OCI-LY7 (cell line): ENCODE measurements at regions not wholly inside any gene's neighbourhood (a gene's known extent, or its start where the extent isn't known, plus 50 kb on each side); places are given as distances from the start of the nearest gene placed in this dataset.

Experiments used
- BruUV-seq: library from RNA; stranded (reverse); fragments of 400-500 nt; replicated peaks from 2 replicates; lab custom pipeline; 2021; lab: Mats Ljungman, UMichigan
- CTCF ChIA-PET: fragments of 300-600 bp; sonication (Branson Sonifier 250); formaldehyde crosslinking; loops from one replicate; lab custom pipeline; 2022; ENCODE audit warnings: antibody characterized with exemption; ENCODE audit not compliant: unreplicated experiment; lab: Charles Lee
- POLR2A ChIA-PET: fragments of 300-600 bp; sonication (Branson Sonifier 250); formaldehyde crosslinking; loops from one replicate; lab custom pipeline; 2022; ENCODE audit warnings: antibody characterized with exemption; lab: Charles Lee
- DNase-seq: peaks from one replicate; pipeline ENCODE4 v3.0.0-alpha.2; 2015; ENCODE audit warnings: low spot score
- H2AFZ ChIP-seq: fragments of 200-600 bp; sonication (generic), shearing (Covaris generic); 2 replicates; pipeline ENCODE4 v1.6.1; 2014; ENCODE audit warnings: mild to moderate bottlenecking, antibody characterized with exemption, low read length, moderate library complexity
- H3K27ac ChIP-seq: fragments of 200-600 bp; sonication (generic); 2 replicates; pipeline ENCODE4 v1.5.1; 2014; ENCODE audit warnings: mixed run types, low read depth, mild to moderate bottlenecking, moderate library complexity, low read length, inconsistent platforms; ENCODE audit not compliant: poor library complexity, severe bottlenecking
- H3K36me3 ChIP-seq: fragments of 200-600 bp; sonication (generic); 2 replicates; pipeline ENCODE4 v1.6.1; 2014; ENCODE audit warnings: mild to moderate bottlenecking, antibody characterized with exemption, low read length, moderate library complexity, mixed read lengths; ENCODE audit not compliant: insufficient read depth
- H3K4me1 ChIP-seq: fragments of 200-600 bp; sonication (generic); 2 replicates; pipeline ENCODE4 v1.5.1; 2014; ENCODE audit warnings: mild to moderate bottlenecking, low read length; ENCODE audit not compliant: insufficient read depth, poor library complexity, severe bottlenecking
- H3K4me2 ChIP-seq: fragments of 200-600 bp; sonication (generic); 2 replicates; pipeline ENCODE4 v1.6.1; 2014; ENCODE audit warnings: mild to moderate bottlenecking, low read length
- H3K4me3 ChIP-seq: fragments of 200-600 bp; sonication (generic); 2 replicates; pipeline ENCODE4 v1.5.1; 2014; ENCODE audit warnings: mild to moderate bottlenecking, low read depth, low read length; ENCODE audit not compliant: poor library complexity, severe bottlenecking
- H3K79me2 ChIP-seq: fragments of 200-600 bp; sonication (generic); 2 replicates; pipeline ENCODE4 v1.6.1; 2016; ENCODE audit warnings: low read depth, mild to moderate bottlenecking, low read length, moderate library complexity, mixed read lengths; ENCODE audit not compliant: insufficient read depth
- H3K9me2 ChIP-seq: fragments of 200-600 bp; sonication (generic); 2 replicates; pipeline ENCODE4 v1.6.1; 2016; ENCODE audit warnings: mild to moderate bottlenecking, low read length, mixed read lengths; ENCODE audit not compliant: insufficient read depth
- H3K9me3 ChIP-seq: fragments of 200-600 bp; sonication (generic); 2 replicates; pipeline ENCODE4 v1.6.1; 2014; ENCODE audit warnings: mild to moderate bottlenecking, mixed run types, low read length, mixed read lengths
- H4K20me1 ChIP-seq: fragments of 200-600 bp; sonication (generic); 2 replicates; pipeline ENCODE4 v1.6.1; 2014; ENCODE audit warnings: mild to moderate bottlenecking, antibody characterized with exemption, low read length, moderate library complexity, mixed read lengths; ENCODE audit not compliant: insufficient read depth
- EZH2phosphoT487 ChIP-seq: fragments of 200-600 bp; sonication (generic); IDR thresholded peaks from 2 replicates; pipeline ENCODE4 v1.6.1; 2018; ENCODE audit warnings: low read depth, borderline replicate concordance, mild to moderate bottlenecking, mixed run types, antibody characterized with exemption, low read length, moderate library complexity, mixed read lengths
- intact Hi-C: fragments of 100-400 bp; cut with micrococcal nuclease; formaldehyde crosslinking; loops from one replicate; pipeline ENCODE4 v1.10.0; 2022; ENCODE audit not compliant: unreplicated experiment
- TF ChIP-seq, protein P1 (sequence below): fragments of 200-600 bp; sonication (generic); conservative IDR thresholded peaks from 2 replicates; pipeline ENCODE4 v1.5.1; 2014; ENCODE audit warnings: mild to moderate bottlenecking, antibody characterized with exemption, low read length, moderate library complexity, mixed read lengths

DNA sequence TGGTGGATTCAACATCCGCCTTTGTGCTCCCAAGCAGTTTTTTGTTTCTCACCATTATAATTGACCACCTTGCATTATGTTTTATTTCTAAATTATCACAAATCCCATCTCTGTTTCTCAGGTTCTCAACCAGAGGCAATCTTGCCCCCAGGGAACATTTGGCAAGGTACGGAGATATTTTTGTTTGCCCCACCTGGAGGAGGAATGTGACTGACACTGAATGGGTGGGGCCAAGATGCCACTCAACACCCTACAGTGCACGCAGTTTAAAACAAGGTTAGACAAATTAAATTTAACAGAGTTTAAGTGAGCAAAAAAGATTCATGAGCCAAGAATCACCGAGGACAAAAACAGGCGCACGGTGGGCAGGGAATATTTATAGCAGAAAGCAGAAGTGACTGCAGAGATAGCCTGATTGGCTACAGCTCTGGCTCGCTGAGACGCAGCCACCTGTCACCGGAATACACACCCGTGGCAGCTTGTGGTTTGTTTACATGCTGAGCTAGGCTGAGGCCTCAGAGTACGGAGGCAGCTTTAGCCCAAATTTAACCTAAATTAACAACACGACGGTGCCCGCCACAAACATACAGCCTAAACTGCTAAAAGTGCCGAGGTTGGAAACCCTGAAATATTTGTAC, 150.0 kb upstream of the ALKAL2 start:
- Histone ChIP-seq H3K79me2 (no peaks in the 10 kb centered on the region), H3K9me3 (no peaks in the 10 kb centered on the region), H3K4me2 (peak overlapping the region; percentile 25; the same call in 1 of the 2 replicates), H3K4me3 (no peak overlapping the region), H3K9me2 (no peaks in the 10 kb centered on the region), H3K27ac (peak overlapping the region; percentile 53), H3K4me1 (no peaks in the 10 kb centered on the region), H3K36me3 (no peaks in the 10 kb centered on the region), H4K20me1 (no peaks in the 10 kb centered on the region), H2AFZ (no peak overlapping the region)
- intact Hi-C loops: loop anchor here (10.0 kb wide), 1 partner anchor 173 kb away; the partner anchor contains the start of genes ACP1 and SH3YL1
- CTCF ChIA-PET: no interaction called here
- POLR2A ChIA-PET: no interaction called here
- DNase-seq: peak; percentile 41
- TF ChIP-seq, protein P1, sequence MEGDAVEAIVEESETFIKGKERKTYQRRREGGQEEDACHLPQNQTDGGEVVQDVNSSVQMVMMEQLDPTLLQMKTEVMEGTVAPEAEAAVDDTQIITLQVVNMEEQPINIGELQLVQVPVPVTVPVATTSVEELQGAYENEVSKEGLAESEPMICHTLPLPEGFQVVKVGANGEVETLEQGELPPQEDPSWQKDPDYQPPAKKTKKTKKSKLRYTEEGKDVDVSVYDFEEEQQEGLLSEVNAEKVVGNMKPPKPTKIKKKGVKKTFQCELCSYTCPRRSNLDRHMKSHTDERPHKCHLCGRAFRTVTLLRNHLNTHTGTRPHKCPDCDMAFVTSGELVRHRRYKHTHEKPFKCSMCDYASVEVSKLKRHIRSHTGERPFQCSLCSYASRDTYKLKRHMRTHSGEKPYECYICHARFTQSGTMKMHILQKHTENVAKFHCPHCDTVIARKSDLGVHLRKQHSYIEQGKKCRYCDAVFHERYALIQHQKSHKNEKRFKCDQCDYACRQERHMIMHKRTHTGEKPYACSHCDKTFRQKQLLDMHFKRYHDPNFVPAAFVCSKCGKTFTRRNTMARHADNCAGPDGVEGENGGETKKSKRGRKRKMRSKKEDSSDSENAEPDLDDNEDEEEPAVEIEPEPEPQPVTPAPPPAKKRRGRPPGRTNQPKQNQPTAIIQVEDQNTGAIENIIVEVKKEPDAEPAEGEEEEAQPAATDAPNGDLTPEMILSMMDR: no peak
- TF ChIP-seq EZH2phosphoT487: no peak
- BruUV-seq: no TSS peak

DNA sequence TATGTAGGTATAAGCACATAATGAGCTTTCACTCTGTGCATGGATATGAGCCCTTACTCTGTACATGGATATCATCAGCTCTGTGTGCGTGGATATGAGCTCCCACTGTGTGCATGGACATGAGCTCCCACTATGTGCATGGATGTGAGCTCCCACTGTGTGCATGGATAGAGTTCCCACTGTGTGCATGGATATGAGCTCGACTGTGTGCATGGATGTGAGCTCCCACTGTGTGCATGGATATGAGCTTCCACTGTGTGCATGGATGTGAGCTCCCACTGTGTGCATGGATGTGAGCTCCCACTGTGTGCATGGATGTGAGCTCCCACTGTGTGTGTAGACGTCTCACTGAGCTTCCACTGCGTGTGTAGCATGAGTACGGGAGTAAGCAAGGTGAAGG, 149.3 kb upstream of the ALKAL2 start:
- Histone ChIP-seq H3K27ac (peak overlapping the region; percentile 53), H3K9me2 (no peaks in the 10 kb centered on the region), H2AFZ (no peak overlapping the region), H3K4me1 (no peaks in the 10 kb centered on the region), H3K36me3 (no peaks in the 10 kb centered on the region), H3K79me2 (no peaks in the 10 kb centered on the region), H3K4me3 (no peak overlapping the region), H3K4me2 (no peak overlapping the region), H4K20me1 (no peaks in the 10 kb centered on the region), H3K9me3 (no peaks in the 10 kb centered on the region)
- POLR2A ChIA-PET: no interaction called here
- no peak for DNase-seq
- TF ChIP-seq, protein P1: no peak
- intact Hi-C loops: loop anchor here (10.0 kb wide), 1 partner anchor 172 kb away; the partner anchor contains the start of genes ACP1 and SH3YL1
- no TSS peak for BruUV-seq
- CTCF ChIA-PET: interaction anchor here (0.6 kb wide), 1 partner anchor 109 kb away, joined by 4 read pairs; no protein-coding TSS in a partner anchor

DNA sequence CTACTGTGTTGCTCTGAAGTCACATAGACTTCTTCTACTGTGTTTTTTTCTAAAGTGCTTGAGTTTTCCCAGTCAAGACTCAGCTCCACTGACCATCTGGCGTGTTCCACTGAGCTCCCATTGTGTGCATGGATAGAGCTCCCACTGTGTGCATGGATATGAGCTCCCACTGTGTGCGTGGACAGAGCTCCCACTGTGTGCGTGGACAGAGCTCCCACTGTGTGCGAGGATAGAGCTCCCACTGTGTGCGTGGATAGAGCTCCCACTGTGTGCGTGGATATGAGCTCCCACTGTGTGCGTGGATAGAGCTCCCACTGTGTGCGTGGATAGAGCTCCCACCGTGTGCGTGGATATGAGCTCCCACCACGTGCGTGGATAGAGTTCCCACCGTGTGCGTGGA, 148.3 kb upstream of the ALKAL2 start:
- Histone ChIP-seq H3K36me3 (no peaks in the 10 kb centered on the region), H3K4me3 (no peak overlapping the region), H3K9me2 (no peaks in the 10 kb centered on the region), H3K4me2 (no peak overlapping the region), H3K27ac (no peak overlapping the region), H4K20me1 (no peaks in the 10 kb centered on the region), H3K9me3 (no peaks in the 10 kb centered on the region), H3K79me2 (no peaks in the 10 kb centered on the region), H2AFZ (no peak overlapping the region), H3K4me1 (no peaks in the 10 kb centered on the region)
- TF ChIP-seq, protein P1: no peak
- no peak for TF ChIP-seq EZH2phosphoT487
- DNase-seq: no peak
- CTCF ChIA-PET: no interaction called here
- no TSS peak for BruUV-seq
- POLR2A ChIA-PET: no interaction called here
- intact Hi-C loops: loop anchor here (10.0 kb wide), 1 partner anchor 171 kb away; the partner anchor contains the start of genes ACP1 and SH3YL1
